ENCODE measurements at regions not wholly inside any gene's neighbourhood (a gene's known extent, or its start where the extent isn't known, plus 50 kb on each side); places are given as distances from the start of the nearest gene placed in this dataset.
"Not testable (repeated sequence)": the region's sequence is repeated elsewhere in the genome, so short reads cannot be mapped to it uniquely, and the experiment has no call there.

- DNase-seq = no peak
Measured at GRCh38 chr10:130493021-130493420, 356.8 kb downstream of the GLRX3 start.

- peak; percentile 63 for DNase-seq
Measured at GRCh38 chr10:130493446-130494145, 357.4 kb downstream of the GLRX3 start.

- DNase-seq = no peak
Measured at GRCh38 chr10:130495116-130495862, 359.1 kb downstream of the GLRX3 start.

GRCh38 chr10:130495891-130496636 is 359.9 kb downstream of the GLRX3 start:
- DNase-seq = no peak

GRCh38 chr10:130497056-130498010 is 361.1 kb downstream of the GLRX3 start:
- no peak for DNase-seq

GRCh38 chr10:130498042-130498441 is 361.9 kb downstream of the GLRX3 start:
- DNase-seq = no peak

- no peak for DNase-seq
Measured at GRCh38 chr10:130498934-130499333, 362.7 kb downstream of the GLRX3 start.

- DNase-seq = no peak
Measured at GRCh38 chr10:130499541-130499940, 363.4 kb downstream of the GLRX3 start.

- no peak for DNase-seq
Measured at GRCh38 chr10:130500261-130501000, 364.2 kb downstream of the GLRX3 start.

- DNase-seq = no peak
Measured at GRCh38 chr10:130507461-130507860, 371.3 kb downstream of the GLRX3 start.

- DNase-seq = no peak
Measured at GRCh38 chr10:130509881-130510689, 373.9 kb downstream of the GLRX3 start.

- no peak for DNase-seq
Measured at GRCh38 chr10:130510755-130511154, 374.6 kb downstream of the GLRX3 start.

GRCh38 chr10:130511766-130512165 is 375.6 kb downstream of the GLRX3 start:
- no peak for DNase-seq

GRCh38 chr10:130512936-130513335 is 376.7 kb downstream of the GLRX3 start:
- no peak for DNase-seq

- DNase-seq = no peak
Measured at GRCh38 chr10:130513686-130514476, 377.7 kb downstream of the GLRX3 start.

GRCh38 chr10:130515670-130516069 is 379.5 kb downstream of the GLRX3 start:
- no peak for DNase-seq

- DNase-seq = no peak
Measured at GRCh38 chr10:130516141-130516735, 380.0 kb downstream of the GLRX3 start.

- DNase-seq = not testable (repeated sequence)
Measured at GRCh38 chr10:130518921-130519320, 382.7 kb downstream of the GLRX3 start.

GRCh38 chr10:130519791-130520190 is 383.6 kb downstream of the GLRX3 start:
- no peak for DNase-seq

- no peak for DNase-seq
Measured at GRCh38 chr10:130531312-130531711, 395.1 kb downstream of the GLRX3 start.

Data from eye (tissue), 1 donor.